ENCODE measurements at regions not wholly inside any gene's neighbourhood (a gene's known extent, or its start where the extent isn't known, plus 50 kb on each side); places are given as distances from the start of the nearest gene placed in this dataset.

- Histone ChIP-seq H3K36me3 (ENCODE audit: low read depth) (no peaks in the 10 kb centered on the region), H3K9me3 (ENCODE audit: severe bottlenecking) (no peaks in the 10 kb centered on the region), H3K27me3 (ENCODE audit: insufficient read depth, poor library complexity, severe bottlenecking) (no peaks in the 10 kb centered on the region), H3K27ac (ENCODE audit: poor library complexity, severe bottlenecking) (no peak overlapping the region), H3K4me1 (ENCODE audit: insufficient read depth, poor library complexity, severe bottlenecking) (peaks cover 13% of the 10 kb centered on the region), H3K4me3 (ENCODE audit: severe bottlenecking) (no peak overlapping the region)
- TF ChIP-seq CTCF (IDR thresholded peaks at IDR 0.05; ENCODE audit: poor library complexity, severe bottlenecking): no peak
- ATAC-seq (ENCODE audit: low read depth): no peak
- DNase-seq (ENCODE audit: low spot score): no peak
Measured at GRCh38 chr1:25027822-25028586, 97.9 kb upstream of the RUNX3 start.

- Histone ChIP-seq H3K4me1 (ENCODE audit: insufficient read depth, poor library complexity, severe bottlenecking) (peaks cover 3% of the 10 kb centered on the region), H3K27me3 (ENCODE audit: insufficient read depth, poor library complexity, severe bottlenecking) (no peaks in the 10 kb centered on the region), H3K4me3 (ENCODE audit: severe bottlenecking) (no peak overlapping the region), H3K9me3 (ENCODE audit: severe bottlenecking) (no peaks in the 10 kb centered on the region), H3K27ac (ENCODE audit: poor library complexity, severe bottlenecking) (no peak overlapping the region), H3K36me3 (ENCODE audit: low read depth) (no peaks in the 10 kb centered on the region)
- no peak for TF ChIP-seq CTCF (IDR thresholded peaks at IDR 0.05; ENCODE audit: poor library complexity, severe bottlenecking)
- no peak for DNase-seq (ENCODE audit: low spot score)
- ATAC-seq (ENCODE audit: low read depth): no peak
Measured at GRCh38 chr1:25026730-25027450, 96.8 kb upstream of the RUNX3 start.

- ATAC-seq (ENCODE audit: low read depth): no peak
- H3K27me3 ChIP-seq (ENCODE audit: insufficient read depth, poor library complexity, severe bottlenecking): no peaks in the 10 kb centered on the region
- no peak overlapping the region for H3K4me3 ChIP-seq (ENCODE audit: severe bottlenecking)
- no peaks in the 10 kb centered on the region for H3K4me1 ChIP-seq (ENCODE audit: insufficient read depth, poor library complexity, severe bottlenecking)
- no peak overlapping the region for H3K27ac ChIP-seq (ENCODE audit: poor library complexity, severe bottlenecking)
- TF ChIP-seq CTCF (IDR thresholded peaks at IDR 0.05; ENCODE audit: poor library complexity, severe bottlenecking): no peak
- no peaks in the 10 kb centered on the region for H3K36me3 ChIP-seq (ENCODE audit: low read depth)
- no peak for DNase-seq (ENCODE audit: low spot score)
- no peaks in the 10 kb centered on the region for H3K9me3 ChIP-seq (ENCODE audit: severe bottlenecking)
Measured at GRCh38 chr1:25026304-25026703, 96.2 kb upstream of the RUNX3 start.

GRCh38 chr1:25024615-25025350 is 94.7 kb upstream of the RUNX3 start:
- H3K36me3 ChIP-seq (ENCODE audit: low read depth): no peaks in the 10 kb centered on the region
- H3K4me1 ChIP-seq (ENCODE audit: insufficient read depth, poor library complexity, severe bottlenecking): no peaks in the 10 kb centered on the region
- no peak overlapping the region for H3K27ac ChIP-seq (ENCODE audit: poor library complexity, severe bottlenecking)
- H3K9me3 ChIP-seq (ENCODE audit: severe bottlenecking): no peaks in the 10 kb centered on the region
- no peak for ATAC-seq (ENCODE audit: low read depth)
- DNase-seq (ENCODE audit: low spot score): no peak
- H3K4me3 ChIP-seq (ENCODE audit: severe bottlenecking): no peak overlapping the region
- no peaks in the 10 kb centered on the region for H3K27me3 ChIP-seq (ENCODE audit: insufficient read depth, poor library complexity, severe bottlenecking)
- no peak for TF ChIP-seq CTCF (IDR thresholded peaks at IDR 0.05; ENCODE audit: poor library complexity, severe bottlenecking)

Data from RWPE2 (cell line).